GM19452 (cell line): ENCODE measurements at regions not wholly inside any gene's neighbourhood (a gene's known extent, or its start where the extent isn't known, plus 50 kb on each side); places are given as distances from the start of the nearest gene placed in this dataset.
"Not testable (repeated sequence)": the region's sequence is repeated elsewhere in the genome, so short reads cannot be mapped to it uniquely, and the experiment has no call there.

Experiments
- ATAC-seq: cut with Tn5 transposase; IDR thresholded peaks from one replicate; pipeline ENCODE4 v1.9.1; 2021; ENCODE audit not compliant: unreplicated experiment

DNA sequence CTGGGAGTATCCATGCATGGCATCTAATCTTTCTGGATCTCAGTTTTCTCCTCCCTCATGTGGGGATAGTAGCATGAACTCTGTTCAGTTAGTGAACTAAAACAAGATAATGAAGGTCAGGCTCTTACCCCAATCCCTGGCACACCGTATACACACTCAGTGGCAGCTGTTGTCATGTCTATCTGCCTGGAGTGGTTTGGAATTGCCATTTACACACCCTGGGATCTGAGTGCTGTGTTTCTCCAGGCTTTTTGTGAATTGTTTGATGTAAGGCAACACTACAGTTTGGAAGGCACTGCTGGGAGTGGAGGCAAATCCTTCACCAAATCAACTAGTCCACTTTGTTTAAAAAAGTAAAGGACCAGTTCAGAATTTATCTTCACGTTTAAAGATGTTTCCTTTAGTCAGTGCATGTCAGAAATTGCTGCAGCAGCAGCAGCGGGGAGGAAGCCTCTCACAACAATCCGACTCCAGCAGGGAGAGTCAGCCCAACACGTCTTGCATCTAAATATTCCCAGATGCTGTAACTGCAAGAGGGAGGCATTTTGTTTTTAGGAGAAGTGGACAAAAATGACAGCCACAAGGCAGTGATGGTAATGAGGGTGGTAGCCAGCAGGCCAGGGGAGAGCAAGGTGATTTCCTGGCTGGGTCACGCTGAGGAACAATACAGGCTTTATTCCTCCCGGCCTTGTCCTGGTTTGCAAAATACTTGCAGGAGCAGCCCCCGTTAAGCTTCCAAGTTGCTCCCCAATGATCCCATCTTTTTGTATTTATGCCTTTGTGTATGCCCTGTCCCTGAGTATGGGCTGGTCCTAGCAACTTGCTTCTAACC lies 128.5 kb upstream of the LRIG1 start:
- no peak for ATAC-seq

DNA sequence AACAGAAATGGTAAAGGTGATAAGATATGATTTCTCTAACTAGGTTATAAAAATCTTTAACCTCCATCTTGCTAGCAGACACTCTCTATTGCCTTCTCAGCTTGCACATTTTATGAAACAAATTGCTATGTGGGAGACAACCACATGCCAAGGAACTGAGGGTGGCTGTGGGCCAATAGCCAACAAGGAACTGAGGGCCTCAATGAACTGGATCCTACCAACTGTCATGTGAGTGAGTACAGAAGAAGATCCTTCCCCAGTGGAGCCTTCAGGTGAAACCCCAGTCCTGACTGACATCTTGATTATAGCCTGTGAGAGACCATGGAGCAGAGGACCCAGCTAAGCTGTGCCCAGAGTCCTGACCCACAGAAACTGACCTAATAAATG lies 129.2 kb upstream of the LRIG1 start:
- ATAC-seq, result no peak

- ATAC-seq, result no peak
These were observed 132.9 kb upstream of the LRIG1 start for GRCh38 chr3:66633402-66634381.

- ATAC-seq, result no peak
These were observed 137.9 kb upstream of the LRIG1 start for GRCh38 chr3:66638717-66639116.

DNA sequence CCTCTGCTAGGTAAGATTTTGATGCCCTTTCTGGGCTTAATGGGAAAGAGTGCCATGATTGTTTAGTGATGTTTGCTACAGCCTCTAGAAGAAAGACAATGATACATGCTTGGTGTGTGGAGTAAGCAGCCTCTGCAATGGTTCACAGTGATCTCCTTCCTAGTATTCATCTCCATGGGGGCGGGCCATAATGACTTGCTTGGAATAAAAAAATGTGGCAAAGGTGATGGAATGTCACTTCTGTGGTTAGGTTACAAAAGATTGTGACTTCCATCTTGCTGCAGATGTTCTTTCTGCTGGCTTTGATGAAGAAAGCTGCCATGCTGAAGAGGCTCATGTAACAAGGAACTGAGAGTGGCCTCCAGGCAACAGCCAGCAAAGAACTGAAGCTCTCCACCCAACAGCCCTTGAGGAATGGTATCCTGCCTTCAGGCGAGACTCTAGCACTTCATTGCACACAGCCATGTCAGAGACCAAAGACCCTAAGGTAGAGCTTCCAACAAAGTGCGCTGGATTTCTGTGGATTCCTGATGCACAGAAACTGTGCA lies 139.1 kb upstream of the LRIG1 start:
- ATAC-seq, result no peak

- no peak for ATAC-seq
These were observed 141.2 kb upstream of the LRIG1 start for GRCh38 chr3:66642019-66642418.

- no peak for ATAC-seq
These were observed 141.7 kb upstream of the LRIG1 start for GRCh38 chr3:66642484-66642883.

- no peak for ATAC-seq
These were observed 143.7 kb upstream of the LRIG1 start for GRCh38 chr3:66644549-66644948.

- no peak for ATAC-seq
These were observed 148.2 kb upstream of the LRIG1 start for GRCh38 chr3:66648975-66649374.

DNA sequence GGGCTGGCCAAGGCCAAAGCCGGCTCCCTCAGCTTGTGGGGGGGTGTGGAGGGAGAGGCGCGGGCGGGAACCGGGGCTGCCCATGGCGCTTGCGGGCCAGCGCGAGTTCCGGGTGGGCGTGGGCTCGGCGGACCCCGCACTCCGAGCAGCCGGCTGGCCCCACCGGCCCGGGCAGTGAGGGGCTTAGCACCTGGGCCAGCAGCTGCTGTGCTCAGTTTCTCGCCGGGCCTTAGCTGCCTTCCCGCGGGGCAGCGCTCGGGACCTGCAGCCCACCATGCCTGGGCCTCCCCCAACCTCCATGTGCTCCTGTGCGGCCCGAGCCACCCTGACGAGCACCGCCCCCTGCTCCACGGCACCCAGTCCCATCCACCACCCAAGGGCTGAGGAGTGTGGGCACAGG lies 150.7 kb upstream of the LRIG1 start:
- not testable (repeated sequence) for ATAC-seq

GRCh38 chr3:66652100-66652499 lies 151.3 kb upstream of the LRIG1 start:
- ATAC-seq, result not testable (repeated sequence)

DNA sequence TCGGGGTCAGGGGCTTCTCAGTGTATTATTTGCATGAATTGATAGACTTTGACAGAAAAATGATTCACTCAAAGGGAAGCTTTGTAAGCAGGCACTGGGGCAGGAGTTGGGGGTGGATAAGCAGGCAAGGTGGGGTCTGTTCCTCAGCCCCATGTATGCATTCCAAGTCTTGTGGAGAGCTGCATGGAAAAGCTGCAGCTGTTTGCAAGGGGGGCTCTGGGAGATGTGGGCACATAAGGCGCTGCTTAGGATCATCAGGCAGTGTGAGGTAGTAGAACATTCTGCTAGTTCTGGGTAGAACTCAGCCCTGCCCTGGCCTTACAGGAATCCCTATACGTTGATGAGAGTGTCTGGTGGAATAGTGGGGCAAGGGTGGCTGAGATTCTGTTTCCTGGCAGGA lies 154.2 kb upstream of the LRIG1 start:
- ATAC-seq, result no peak

GRCh38 chr3:66655671-66656070 lies 154.8 kb upstream of the LRIG1 start:
- no peak for ATAC-seq

GRCh38 chr3:66656609-66657008 lies 155.8 kb upstream of the LRIG1 start:
- ATAC-seq, result no peak

- no peak for ATAC-seq
These were observed 158.2 kb upstream of the LRIG1 start for GRCh38 chr3:66659056-66659455.

GRCh38 chr3:66661628-66662027 lies 160.8 kb upstream of the LRIG1 start:
- no peak for ATAC-seq

DNA sequence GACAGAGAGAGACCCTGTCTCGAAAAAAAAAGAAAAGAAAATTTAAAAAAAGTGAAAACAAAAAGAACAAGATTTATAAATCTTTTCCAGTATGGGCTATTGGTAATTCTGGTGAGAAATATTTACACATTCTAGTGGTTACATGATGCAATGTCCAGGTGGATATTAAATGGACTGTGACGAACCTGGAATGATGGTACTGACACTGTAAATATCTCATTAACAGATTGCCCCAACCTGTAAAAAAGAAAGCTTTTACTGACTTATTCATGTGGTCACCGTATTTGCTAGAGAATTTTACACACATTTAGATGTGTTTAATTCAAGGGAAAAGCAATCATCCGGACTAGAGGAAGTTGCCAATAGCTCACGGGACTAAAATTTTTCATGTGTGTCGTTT lies 162.1 kb upstream of the LRIG1 start:
- ATAC-seq, result no peak

- ATAC-seq, result no peak
These were observed 164.3 kb upstream of the LRIG1 start for GRCh38 chr3:66665021-66665695.

GRCh38 chr3:66666362-66666761 lies 165.5 kb upstream of the LRIG1 start:
- ATAC-seq, result no peak

DNA sequence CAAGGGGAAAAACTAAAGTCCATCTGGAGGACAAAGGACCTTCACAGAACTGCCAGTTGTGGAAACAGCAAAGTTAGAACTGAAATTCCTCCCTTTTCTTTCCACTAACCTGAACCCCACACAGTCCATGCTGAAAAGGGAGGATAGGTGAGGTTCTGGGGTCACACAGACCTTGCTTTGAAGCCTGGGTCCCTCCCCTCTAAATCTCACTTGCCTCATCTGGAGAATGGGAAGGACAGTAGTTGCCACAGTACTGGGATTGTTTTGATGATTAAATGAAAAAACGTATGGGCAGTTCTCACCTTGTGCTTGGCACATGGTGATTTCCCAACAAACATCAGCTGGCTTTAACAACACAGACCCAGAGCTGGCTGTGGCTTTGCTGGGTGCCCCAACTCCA lies 166.4 kb upstream of the LRIG1 start:
- no peak for ATAC-seq

- ATAC-seq, result no peak
These were observed 170.5 kb upstream of the LRIG1 start for GRCh38 chr3:66671291-66671690.
